ENCODE measurements at regions not wholly inside any gene's neighbourhood (a gene's known extent, or its start where the extent isn't known, plus 50 kb on each side); places are given as distances from the start of the nearest gene placed in this dataset.

DNA sequence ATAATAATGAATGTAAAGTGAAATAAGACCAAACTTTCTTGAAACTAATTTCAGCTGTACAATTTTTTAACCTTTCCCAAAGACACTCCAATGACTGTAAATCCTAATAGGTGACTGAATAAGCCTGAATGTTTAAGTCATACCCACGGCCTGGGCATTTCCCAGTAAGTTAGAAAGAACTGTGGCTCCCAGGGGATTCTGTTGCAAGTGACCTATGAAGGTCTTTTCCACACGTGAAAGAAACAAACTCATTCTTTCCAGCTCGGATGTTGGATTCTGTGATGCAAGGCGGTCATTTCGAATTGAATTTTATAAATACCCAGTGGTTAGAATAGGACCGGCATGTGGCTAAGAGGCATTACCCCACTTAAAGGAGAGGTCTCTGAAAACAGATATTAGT, 1134.4 kb downstream of the GALC start:
- TF ChIP-seq CTCF (conservative IDR thresholded peaks at IDR 0.05): no peak
- no peak for TF ChIP-seq ZFX (IDR thresholded peaks at IDR 0.05)

Measured in C4-2B (cell line).